K562 (cell line): ENCODE measurements at regions not wholly inside any gene's neighbourhood (a gene's known extent, or its start where the extent isn't known, plus 50 kb on each side); places are given as distances from the start of the nearest gene placed in this dataset.
A peak's percentile ranks its signal among the peaks of the same experiment; 100 is the strongest.

Source experiments
- ATAC-seq: fragments of 200-7000 bp; cut with Tn5 transposase; 3 replicates; pipeline ENCODE4 v1.9.1; 2020; ENCODE audit warnings: moderate library complexity
- BruUV-seq: library from RNA; stranded (reverse); fragments of 400-500 nt; replicated peaks from 2 replicates; lab custom pipeline; 2021; lab: Mats Ljungman, UMichigan
- CTCF ChIA-PET: fragments of 300-600 bp; formaldehyde crosslinking; extraction: SDS; loops from one replicate; lab custom pipeline; 2021; ENCODE audit warnings: low intra/inter-chr PET ratio; lab: Yijun Ruan, JAX
- POLR2A ChIA-PET: fragments of 300-600, 350-650 bp; sonication (Branson Sonifier 250); formaldehyde crosslinking; extraction: SDS; loops from one replicate; lab custom pipeline; 2021; ENCODE audit warnings: antibody characterized with exemption, inconsistent platforms; lab: Yijun Ruan, JAX
- DNase-seq, 4 experiments: peaks; one replicate each; pipeline versions ENCODE4 v3.0.0 to v3.0.0-alpha.2; 2011 to 2018; ENCODE audit warnings: low spot score in 3 of 4, mixed read lengths in 3 of 4; ENCODE audit errors: extremely low read depth in 1 of 4
- FAIRE-seq: peaks from 2 replicates; lab custom pipeline; 2011; peaks lifted over from hg19 to GRCh38; lab: Jason Lieb, UNC
- H2AFZ ChIP-seq: 2 replicates; pipeline ENCODE4 v1.6.0; 2011; ENCODE audit warnings: low read depth, low read length, control low read depth, inconsistent platforms
- H3K27ac ChIP-seq: fragments of 200-600 bp; 3 replicates; pipeline ENCODE4 v1.8.0; 2011; ENCODE audit warnings: low read depth, mild to moderate bottlenecking, control low read depth, inconsistent platforms, low read length, moderate library complexity, mixed read lengths; ENCODE audit errors: extremely low read depth
- H3K27me3 ChIP-seq, 2 experiments: fragments of 300-600 bp in 1 of 2; 2 replicates in 1 of 2; 3 replicates in 1 of 2; pipeline versions ENCODE4 v1.6.0 to v1.8.0; 2011; ENCODE audit warnings: inconsistent platforms in 2 of 2, low read length in 2 of 2, mild to moderate bottlenecking in 1 of 2, mixed read lengths in 1 of 2, moderate library complexity in 1 of 2; ENCODE audit not compliant: control insufficient read depth in 2 of 2, insufficient read depth in 2 of 2
- H3K36me3 ChIP-seq: fragments of 300-600 bp; 3 replicates; pipeline ENCODE4 v1.8.0; 2011; ENCODE audit warnings: mild to moderate bottlenecking, low read length, inconsistent platforms; ENCODE audit not compliant: control insufficient read depth, insufficient read depth
- H3K4me1 ChIP-seq, 2 experiments: fragments of 200-600 bp in 1 of 2; replicated peaks in 1 of 2; 2 replicates in 1 of 2; 3 replicates in 1 of 2; pipeline versions ENCODE4 v1.5.1 to v1.8.0; 2011; ENCODE audit warnings: inconsistent platforms in 2 of 2, low read length in 2 of 2, mild to moderate bottlenecking in 1 of 2, mixed read lengths in 1 of 2, moderate library complexity in 1 of 2; ENCODE audit not compliant: control insufficient read depth in 2 of 2, insufficient read depth in 2 of 2
- H3K4me2 ChIP-seq: 2 replicates; pipeline ENCODE4 v1.6.1; 2011; ENCODE audit warnings: low read length, control low read depth, inconsistent platforms, mixed read lengths; ENCODE audit not compliant: insufficient read depth
- H3K4me3 ChIP-seq: fragments of 200-600 bp; sonication (generic), shearing (Covaris generic); 2 replicates; pipeline ENCODE4 v1.5.1; 2016; ENCODE audit warnings: control low read depth, inconsistent platforms
- H3K79me2 ChIP-seq: fragments of 200-600 bp; 3 replicates; pipeline ENCODE4 v1.8.0; 2011; ENCODE audit warnings: low read length, inconsistent platforms; ENCODE audit not compliant: control insufficient read depth, insufficient read depth
- H3K9ac ChIP-seq, 2 experiments: 2 replicates each; pipeline versions ENCODE4 v1.6.0 to v1.6.1; 2011; ENCODE audit warnings: low read depth in 2 of 2, low read length in 2 of 2, control low read depth in 1 of 2, inconsistent platforms in 1 of 2, mild to moderate bottlenecking in 1 of 2, mixed read lengths in 1 of 2; ENCODE audit not compliant: insufficient read depth in 1 of 2
- H3K9me1 ChIP-seq: one replicate; pipeline ENCODE4 v1.6.0; 2011; ENCODE audit warnings: inconsistent platforms, mild to moderate bottlenecking, low read length, moderate library complexity; ENCODE audit not compliant: control insufficient read depth, insufficient read depth
- H3K9me3 ChIP-seq: replicated peaks from 2 replicates; pipeline ENCODE4 v1.5.1; 2011; ENCODE audit warnings: low read depth, low read length, inconsistent platforms; ENCODE audit not compliant: control insufficient read depth, insufficient read depth
- H4K20me1 ChIP-seq: replicated peaks from 2 replicates; pipeline ENCODE4 v1.6.1; 2011; ENCODE audit warnings: low read length, inconsistent platforms, mixed read lengths; ENCODE audit not compliant: control insufficient read depth, insufficient read depth
- ETS1 ChIP-seq: conservative IDR thresholded peaks from 2 replicates; pipeline ENCODE4 v1.6.1; 2011; ENCODE audit warnings: low read depth, mild to moderate bottlenecking, low read length; ENCODE audit not compliant: control insufficient read depth
- KDM5B ChIP-seq: fragments of 200-600 bp; sonication (generic); IDR thresholded peaks from 2 replicates; pipeline ENCODE4 v1.6.1; 2012; ENCODE audit warnings: low read depth, mild to moderate bottlenecking, moderate library complexity, low read length, control low read depth, inconsistent platforms; ENCODE audit not compliant: insufficient replicate concordance
- L3MBTL2 ChIP-seq: fragments of 450-650 bp; IDR thresholded peaks from 2 replicates; pipeline ENCODE4 v1.6.1; 2016; ENCODE audit warnings: mild to moderate bottlenecking, moderate library complexity
- PML ChIP-seq: IDR thresholded peaks from 2 replicates; pipeline ENCODE4 v1.6.1; 2012; ENCODE audit warnings: low read length, inconsistent platforms
- POLR2AphosphoS2 ChIP-seq: IDR thresholded peaks from 2 replicates; pipeline ENCODE4 v1.6.1; 2012; ENCODE audit warnings: low read length, improper control_type of control experiment
- SAP30 ChIP-seq: fragments of 200-600 bp; sonication (generic); IDR thresholded peaks from 2 replicates; pipeline ENCODE4 v1.6.1; 2012; ENCODE audit warnings: borderline replicate concordance, low read depth, mild to moderate bottlenecking, moderate library complexity, low read length, control low read depth, inconsistent platforms; ENCODE audit not compliant: insufficient read depth, poor library complexity, severe bottlenecking
- SIN3B ChIP-seq: fragments of 450-650 bp; IDR thresholded peaks from 2 replicates; pipeline ENCODE4 v1.6.1; 2017; ENCODE audit warnings: low read depth, mild to moderate bottlenecking, moderate library complexity
- ZNF133 ChIP-seq: fragments of 250-450 bp; sonication (Bioruptor Pico); IDR thresholded peaks from 2 replicates; pipeline ENCODE4 v1.4.0; 2020; ENCODE audit warnings: mild to moderate bottlenecking
- ZNF551 ChIP-seq: fragments of 250-450 bp; sonication (Bioruptor Pico); IDR thresholded peaks from 2 replicates; pipeline ENCODE4 v1.5.0; 2021; ENCODE audit warnings: mild to moderate bottlenecking, moderate library complexity
- ZNF699 ChIP-seq: fragments of 250-450 bp; sonication (Bioruptor Pico); IDR thresholded peaks from 2 replicates; pipeline ENCODE4 v1.8.0; 2021; ENCODE audit warnings: mild to moderate bottlenecking, moderate library complexity; ENCODE audit not compliant: insufficient replicate concordance
- WGBS: fragments of 100-300 bp; shearing (Covaris generic); methylation state at CpG from one replicate; pipeline ENCODE4 v1.1.6; 2016; ENCODE audit warnings: low coverage, mixed read lengths; ENCODE audit not compliant: insufficient coverage; ENCODE audit errors: missing lambda C conversion rate; 5-methylcytosine and 5-hydroxymethylcytosine counted together
- in situ Hi-C: fragments of 300-500 bp; cut with MboI; formaldehyde crosslinking; loops from 4 replicates; pipeline ENCODE4 v1.15.0; 2018; ENCODE audit warnings: inconsistent platforms, mixed read lengths
- intact Hi-C: fragments of 100-400 bp; cut with micrococcal nuclease; formaldehyde crosslinking; loops from 2 replicates; pipeline ENCODE4 v1.14.2; 2022
- TF ChIP-seq, protein P1 (sequence below): fragments of 250-450 bp; sonication (Bioruptor Pico); IDR thresholded peaks from 2 replicates; pipeline ENCODE4 v1.5.0; 2020; ENCODE audit warnings: mild to moderate bottlenecking
- TF ChIP-seq, protein P2 (sequence below): fragments of 250-450 bp; sonication (Bioruptor Pico); IDR thresholded peaks from 2 replicates; pipeline ENCODE4 v1.9.0; 2021; ENCODE audit warnings: mild to moderate bottlenecking, inconsistent platforms

DNA sequence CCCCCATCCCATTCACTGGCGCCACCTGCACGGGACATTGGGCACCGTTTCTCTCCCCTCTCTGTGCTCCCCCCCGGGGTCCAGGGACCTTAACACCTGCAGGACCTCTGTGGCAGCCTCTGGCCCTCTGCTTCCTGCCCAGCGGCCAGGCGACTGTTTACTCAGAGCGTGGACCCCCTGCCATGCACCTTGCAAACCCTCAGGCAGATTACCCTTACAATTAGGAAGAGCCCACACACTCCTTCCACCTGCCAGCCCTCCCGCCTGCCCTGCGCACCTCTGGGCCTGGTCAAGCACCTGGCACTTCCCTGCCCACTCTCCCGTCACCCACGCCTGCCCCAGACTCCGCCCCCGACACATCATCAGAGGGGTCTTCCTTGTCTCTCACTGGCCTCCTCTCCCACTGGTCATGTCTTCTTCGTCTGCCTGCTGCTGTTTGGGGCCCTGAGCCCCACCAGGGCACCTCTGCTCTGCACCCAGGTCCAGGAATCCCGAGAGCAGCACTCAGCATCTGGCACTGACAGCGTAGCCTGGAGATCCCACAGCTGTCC, 281.3 kb upstream of the IRX4 start:
- no TSS peak for BruUV-seq
- no peak for DNase-seq
- Histone ChIP-seq H3K36me3 (no peaks in the 10 kb centered on the region), H4K20me1 (peaks cover 4% of the 10 kb centered on the region; the same call in 1 of the 2 replicates), H3K27me3 (peaks cover 16 to 60% of the 10 kb centered on the region in 2 experiments; a peak in 4 of 5 replicates), H3K9me1 (no peaks in the 10 kb centered on the region), H2AFZ (no peak overlapping the region), H3K4me2 (no peak overlapping the region), H3K27ac (no peak overlapping the region), H3K4me1 (no peaks in the 10 kb centered on the region), H3K79me2 (no peaks in the 10 kb centered on the region), H3K4me3 (no peak overlapping the region), H3K9me3 (no peaks in the 10 kb centered on the region), H3K9ac (0 out of 4 replicates have a peak overlapping the region, but pooled peaks of 1 of the 2 experiments have one; percentile 26)
- WGBS = 1% methylated on average over 16 of the region's 16 CpGs
- in situ Hi-C loops = no loop called here
- ATAC-seq = no peak
- intact Hi-C loops = no loop called here
- TF ChIP-seq SIN3B = no peak
- TF ChIP-seq, protein P1, sequence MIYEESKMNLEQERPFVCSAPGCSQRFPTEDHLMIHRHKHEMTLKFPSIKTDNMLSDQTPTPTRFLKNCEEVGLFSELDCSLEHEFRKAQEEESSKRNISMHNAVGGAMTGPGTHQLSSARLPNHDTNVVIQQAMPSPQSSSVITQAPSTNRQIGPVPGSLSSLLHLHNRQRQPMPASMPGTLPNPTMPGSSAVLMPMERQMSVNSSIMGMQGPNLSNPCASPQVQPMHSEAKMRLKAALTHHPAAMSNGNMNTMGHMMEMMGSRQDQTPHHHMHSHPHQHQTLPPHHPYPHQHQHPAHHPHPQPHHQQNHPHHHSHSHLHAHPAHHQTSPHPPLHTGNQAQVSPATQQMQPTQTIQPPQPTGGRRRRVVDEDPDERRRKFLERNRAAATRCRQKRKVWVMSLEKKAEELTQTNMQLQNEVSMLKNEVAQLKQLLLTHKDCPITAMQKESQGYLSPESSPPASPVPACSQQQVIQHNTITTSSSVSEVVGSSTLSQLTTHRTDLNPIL (CRISPR knock-in tag) = no peak
- no peak for TF ChIP-seq ZNF133 (CRISPR knock-in tag)
- TF ChIP-seq POLR2AphosphoS2 = no peak
- no peak for TF ChIP-seq KDM5B
- TF ChIP-seq ZNF699 = no peak
- no peak for TF ChIP-seq SAP30
- no peak for TF ChIP-seq L3MBTL2
- no peak for TF ChIP-seq PML
- no peak for TF ChIP-seq ZNF551
- TF ChIP-seq ETS1 = no peak
- TF ChIP-seq, protein P2, sequence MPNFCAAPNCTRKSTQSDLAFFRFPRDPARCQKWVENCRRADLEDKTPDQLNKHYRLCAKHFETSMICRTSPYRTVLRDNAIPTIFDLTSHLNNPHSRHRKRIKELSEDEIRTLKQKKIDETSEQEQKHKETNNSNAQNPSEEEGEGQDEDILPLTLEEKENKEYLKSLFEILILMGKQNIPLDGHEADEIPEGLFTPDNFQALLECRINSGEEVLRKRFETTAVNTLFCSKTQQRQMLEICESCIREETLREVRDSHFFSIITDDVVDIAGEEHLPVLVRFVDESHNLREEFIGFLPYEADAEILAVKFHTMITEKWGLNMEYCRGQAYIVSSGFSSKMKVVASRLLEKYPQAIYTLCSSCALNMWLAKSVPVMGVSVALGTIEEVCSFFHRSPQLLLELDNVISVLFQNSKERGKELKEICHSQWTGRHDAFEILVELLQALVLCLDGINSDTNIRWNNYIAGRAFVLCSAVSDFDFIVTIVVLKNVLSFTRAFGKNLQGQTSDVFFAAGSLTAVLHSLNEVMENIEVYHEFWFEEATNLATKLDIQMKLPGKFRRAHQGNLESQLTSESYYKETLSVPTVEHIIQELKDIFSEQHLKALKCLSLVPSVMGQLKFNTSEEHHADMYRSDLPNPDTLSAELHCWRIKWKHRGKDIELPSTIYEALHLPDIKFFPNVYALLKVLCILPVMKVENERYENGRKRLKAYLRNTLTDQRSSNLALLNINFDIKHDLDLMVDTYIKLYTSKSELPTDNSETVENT = no peak
- ChIA-PET CTCF (no interaction called here), POLR2A (no interaction called here)
- no peak for FAIRE-seq
